ENCODE measurements at regions not wholly inside any gene's neighbourhood (a gene's known extent, or its start where the extent isn't known, plus 50 kb on each side); places are given as distances from the start of the nearest gene placed in this dataset.

GRCh38 chr2:16336491-16336890, 329.1 kb downstream of the CYRIA start:
- Histone ChIP-seq H3K27me3 (ENCODE audit: low read length) (no peaks in the 10 kb centered on the region), H3K9me3 (ENCODE audit: insufficient read depth, low read length) (no peaks in the 10 kb centered on the region), H3K4me2 (ENCODE audit: low read depth, low read length, poor library complexity, severe bottlenecking) (no peak overlapping the region), H3K9me2 (replicated peaks; ENCODE audit: insufficient read depth, low read length) (no peaks in the 10 kb centered on the region), H3K36me3 (ENCODE audit: low read length) (no peaks in the 10 kb centered on the region), H2AFZ (ENCODE audit: low read depth, low read length, severe bottlenecking) (no peak overlapping the region), H4K20me1 (ENCODE audit: low read depth, low read length) (no peaks in the 10 kb centered on the region), H3K79me2 (ENCODE audit: insufficient read depth, low read length) (no peaks in the 10 kb centered on the region), H3K9ac (ENCODE audit: low read length) (no peak overlapping the region), H3F3A (ENCODE audit: insufficient read depth) (no peaks in the 10 kb centered on the region), H3K4me3 (ENCODE audit: insufficient read depth, low read length, poor library complexity, severe bottlenecking) (no peak overlapping the region), H3K27ac (ENCODE audit: low read depth, low read length) (no peak overlapping the region)
- TF ChIP-seq EZH2phosphoT487 (conservative IDR thresholded peaks at IDR 0.05; ENCODE audit: low read length), result no peak
- TF ChIP-seq, protein P1, sequence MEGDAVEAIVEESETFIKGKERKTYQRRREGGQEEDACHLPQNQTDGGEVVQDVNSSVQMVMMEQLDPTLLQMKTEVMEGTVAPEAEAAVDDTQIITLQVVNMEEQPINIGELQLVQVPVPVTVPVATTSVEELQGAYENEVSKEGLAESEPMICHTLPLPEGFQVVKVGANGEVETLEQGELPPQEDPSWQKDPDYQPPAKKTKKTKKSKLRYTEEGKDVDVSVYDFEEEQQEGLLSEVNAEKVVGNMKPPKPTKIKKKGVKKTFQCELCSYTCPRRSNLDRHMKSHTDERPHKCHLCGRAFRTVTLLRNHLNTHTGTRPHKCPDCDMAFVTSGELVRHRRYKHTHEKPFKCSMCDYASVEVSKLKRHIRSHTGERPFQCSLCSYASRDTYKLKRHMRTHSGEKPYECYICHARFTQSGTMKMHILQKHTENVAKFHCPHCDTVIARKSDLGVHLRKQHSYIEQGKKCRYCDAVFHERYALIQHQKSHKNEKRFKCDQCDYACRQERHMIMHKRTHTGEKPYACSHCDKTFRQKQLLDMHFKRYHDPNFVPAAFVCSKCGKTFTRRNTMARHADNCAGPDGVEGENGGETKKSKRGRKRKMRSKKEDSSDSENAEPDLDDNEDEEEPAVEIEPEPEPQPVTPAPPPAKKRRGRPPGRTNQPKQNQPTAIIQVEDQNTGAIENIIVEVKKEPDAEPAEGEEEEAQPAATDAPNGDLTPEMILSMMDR (IDR thresholded peaks at IDR 0.05; ENCODE audit: insufficient read depth, low read length, poor library complexity, severe bottlenecking), result no peak

DNA sequence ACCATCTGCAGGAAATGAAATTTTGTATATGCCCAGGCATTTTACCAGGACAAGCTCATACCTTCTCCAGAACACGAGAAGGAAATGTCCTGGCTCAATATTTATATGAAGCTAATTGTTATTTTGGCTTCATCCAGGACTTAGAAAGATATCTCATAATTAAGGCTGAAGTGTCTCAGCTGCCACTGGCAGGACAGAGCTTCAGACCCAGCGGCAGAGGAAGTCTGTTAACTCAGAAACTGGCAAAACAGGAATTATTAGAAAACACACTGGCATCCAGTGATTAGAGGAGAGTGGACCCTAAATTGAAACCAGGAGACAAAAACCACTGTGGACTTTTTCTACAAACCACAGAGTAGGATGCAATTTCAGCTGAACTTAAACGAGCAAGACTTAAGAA, 329.7 kb downstream of the CYRIA start:
- H3K9me2 ChIP-seq (replicated peaks; ENCODE audit: insufficient read depth, low read length), result no peaks in the 10 kb centered on the region
- H3K36me3 ChIP-seq (ENCODE audit: low read length), result no peaks in the 10 kb centered on the region
- H2AFZ ChIP-seq (ENCODE audit: low read depth, low read length, severe bottlenecking), result no peak overlapping the region
- no peaks in the 10 kb centered on the region for H3K79me2 ChIP-seq (ENCODE audit: insufficient read depth, low read length)
- no peak overlapping the region for H3K4me2 ChIP-seq (ENCODE audit: low read depth, low read length, poor library complexity, severe bottlenecking)
- H4K20me1 ChIP-seq (ENCODE audit: low read depth, low read length), result no peaks in the 10 kb centered on the region
- H3K9ac ChIP-seq (ENCODE audit: low read length), result no peak overlapping the region
- no peaks in the 10 kb centered on the region for H3K27me3 ChIP-seq (ENCODE audit: low read length)
- no peaks in the 10 kb centered on the region for H3F3A ChIP-seq (ENCODE audit: insufficient read depth)
- H3K4me3 ChIP-seq (ENCODE audit: insufficient read depth, low read length, poor library complexity, severe bottlenecking), result no peak overlapping the region
- no peak overlapping the region for H3K27ac ChIP-seq (ENCODE audit: low read depth, low read length)
- H3K9me3 ChIP-seq (ENCODE audit: insufficient read depth, low read length), result no peaks in the 10 kb centered on the region
- no peak for TF ChIP-seq EZH2phosphoT487 (conservative IDR thresholded peaks at IDR 0.05; ENCODE audit: low read length)

- Histone ChIP-seq H3K79me2 (ENCODE audit: insufficient read depth, low read length) (no peaks in the 10 kb centered on the region), H3K27me3 (ENCODE audit: low read length) (no peaks in the 10 kb centered on the region), H3K9ac (ENCODE audit: low read length) (no peak overlapping the region), H3K27ac (ENCODE audit: low read depth, low read length) (no peak overlapping the region), H3K9me3 (ENCODE audit: insufficient read depth, low read length) (no peaks in the 10 kb centered on the region), H3K36me3 (ENCODE audit: low read length) (no peaks in the 10 kb centered on the region), H2AFZ (ENCODE audit: low read depth, low read length, severe bottlenecking) (no peak overlapping the region), H3K4me3 (ENCODE audit: insufficient read depth, low read length, poor library complexity, severe bottlenecking) (no peak overlapping the region), H3K4me2 (ENCODE audit: low read depth, low read length, poor library complexity, severe bottlenecking) (no peak overlapping the region), H3K9me2 (replicated peaks; ENCODE audit: insufficient read depth, low read length) (no peaks in the 10 kb centered on the region), H3F3A (ENCODE audit: insufficient read depth) (no peaks in the 10 kb centered on the region), H4K20me1 (ENCODE audit: low read depth, low read length) (no peaks in the 10 kb centered on the region)
- no peak for TF ChIP-seq EZH2phosphoT487 (conservative IDR thresholded peaks at IDR 0.05; ENCODE audit: low read length)
- TF ChIP-seq, protein P1 (IDR thresholded peaks at IDR 0.05; ENCODE audit: insufficient read depth, low read length, poor library complexity, severe bottlenecking), result no peak
These were observed 330.1 kb downstream of the CYRIA start for GRCh38 chr2:16335604-16335930.

GRCh38 chr2:16334886-16335603, 330.6 kb downstream of the CYRIA start:
- H3K9me2 ChIP-seq (replicated peaks; ENCODE audit: insufficient read depth, low read length), result no peaks in the 10 kb centered on the region
- no peaks in the 10 kb centered on the region for H3K9me3 ChIP-seq (ENCODE audit: insufficient read depth, low read length)
- H3K36me3 ChIP-seq (ENCODE audit: low read length), result no peaks in the 10 kb centered on the region
- H3F3A ChIP-seq (ENCODE audit: insufficient read depth), result no peaks in the 10 kb centered on the region
- no peak overlapping the region for H2AFZ ChIP-seq (ENCODE audit: low read depth, low read length, severe bottlenecking)
- TF ChIP-seq, protein P1 (IDR thresholded peaks at IDR 0.05; ENCODE audit: insufficient read depth, low read length, poor library complexity, severe bottlenecking), result no peak
- no peak for TF ChIP-seq EZH2phosphoT487 (conservative IDR thresholded peaks at IDR 0.05; ENCODE audit: low read length)
- H3K27me3 ChIP-seq (ENCODE audit: low read length), result no peaks in the 10 kb centered on the region
- H3K79me2 ChIP-seq (ENCODE audit: insufficient read depth, low read length), result no peaks in the 10 kb centered on the region
- H3K4me3 ChIP-seq (ENCODE audit: insufficient read depth, low read length, poor library complexity, severe bottlenecking), result no peak overlapping the region
- H4K20me1 ChIP-seq (ENCODE audit: low read depth, low read length), result no peaks in the 10 kb centered on the region
- H3K27ac ChIP-seq (ENCODE audit: low read depth, low read length), result no peak overlapping the region
- no peak overlapping the region for H3K4me2 ChIP-seq (ENCODE audit: low read depth, low read length, poor library complexity, severe bottlenecking)
- no peak overlapping the region for H3K9ac ChIP-seq (ENCODE audit: low read length)
